ENCODE measurements at regions not wholly inside any gene's neighbourhood (a gene's known extent, or its start where the extent isn't known, plus 50 kb on each side); places are given as distances from the start of the nearest gene placed in this dataset.

DNA sequence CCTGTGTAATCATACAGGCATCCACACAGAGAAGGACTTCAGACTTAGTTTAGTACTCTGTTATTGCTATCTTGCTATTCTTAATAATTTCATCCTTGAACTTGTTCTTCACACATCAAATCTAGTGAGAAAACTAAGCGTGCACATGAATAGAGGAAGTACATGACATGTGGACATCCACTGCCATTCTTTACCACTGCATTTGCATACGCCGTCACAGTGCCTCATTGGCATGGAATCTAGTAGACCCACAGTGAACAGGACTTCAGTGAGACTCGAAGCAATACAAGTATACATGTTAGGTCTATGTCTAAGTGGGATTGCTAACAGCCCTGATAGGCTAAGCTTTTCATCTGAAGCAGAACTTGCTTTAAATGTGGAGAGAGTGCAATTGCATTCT lies 592.1 kb downstream of the TLE4 start:
- DNase-seq = no peak

DNA sequence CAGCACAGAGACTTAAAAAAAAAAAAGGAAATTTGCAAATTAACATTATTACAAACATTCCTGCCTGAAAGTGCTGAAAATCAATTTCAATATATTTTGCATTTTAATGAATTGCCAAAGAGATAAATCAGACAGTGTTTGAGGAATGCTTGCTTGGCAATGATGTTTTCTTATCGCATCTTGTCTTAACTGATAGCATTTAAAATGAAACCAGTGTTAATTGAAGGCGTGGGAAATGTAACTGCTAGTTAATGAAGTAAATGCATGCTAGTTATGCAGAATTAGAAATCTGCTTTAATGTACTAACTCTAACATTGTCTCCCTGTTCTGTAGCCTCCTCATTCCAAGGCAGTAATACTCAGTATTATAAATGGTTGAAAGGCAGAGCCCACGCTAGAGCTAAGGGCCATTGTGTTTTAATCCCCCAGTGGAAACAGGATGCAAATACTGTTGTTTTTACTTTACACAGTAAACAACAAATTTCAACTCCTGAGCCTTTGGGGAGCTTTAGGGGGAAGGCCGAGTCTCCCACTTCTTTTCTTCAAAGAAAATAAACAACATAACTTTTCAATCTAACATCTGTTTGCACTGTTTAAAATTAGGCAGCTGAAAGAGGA lies 586.9 kb downstream of the TLE4 start:
- DNase-seq = no peak

DNA sequence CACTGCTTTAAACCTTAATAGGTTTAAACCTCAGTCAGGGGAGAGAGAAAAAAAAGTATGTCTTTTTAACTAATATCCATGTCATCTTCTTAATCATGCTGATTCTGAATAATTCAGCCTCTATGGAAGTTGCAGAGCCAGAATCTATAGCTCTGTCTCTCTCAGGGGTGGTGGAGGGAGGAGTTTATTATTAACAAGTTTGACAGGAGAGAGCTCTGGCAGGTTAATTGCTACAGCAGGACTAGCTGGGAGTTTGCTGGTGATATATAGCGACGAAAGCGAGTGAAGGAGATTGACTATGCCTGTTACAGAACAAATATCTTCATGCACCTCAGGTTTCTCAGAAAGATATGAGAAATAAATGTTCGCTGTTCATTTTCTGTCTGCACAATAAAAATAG lies 586.4 kb downstream of the TLE4 start:
- no peak for DNase-seq

DNA sequence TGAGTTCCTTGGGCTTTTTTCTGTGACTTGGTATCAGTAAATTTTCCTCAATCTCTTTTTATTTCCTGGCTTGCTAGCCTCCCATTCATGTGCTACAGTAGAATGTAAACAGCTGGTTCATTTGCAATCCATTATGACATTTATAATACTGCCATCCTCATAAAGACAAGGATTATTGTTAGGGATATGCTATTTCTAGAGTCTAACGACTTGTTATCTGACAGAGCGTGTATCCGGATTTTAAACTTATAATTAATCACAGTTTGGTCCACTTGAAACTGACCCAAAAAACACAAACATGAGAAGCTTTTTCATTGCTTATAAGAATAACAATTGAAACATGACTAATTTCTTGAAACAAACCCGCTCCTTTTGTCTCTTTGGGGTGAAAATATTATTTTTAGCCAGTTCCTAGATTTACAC lies 585.8 kb downstream of the TLE4 start:
- no peak for DNase-seq

DNA sequence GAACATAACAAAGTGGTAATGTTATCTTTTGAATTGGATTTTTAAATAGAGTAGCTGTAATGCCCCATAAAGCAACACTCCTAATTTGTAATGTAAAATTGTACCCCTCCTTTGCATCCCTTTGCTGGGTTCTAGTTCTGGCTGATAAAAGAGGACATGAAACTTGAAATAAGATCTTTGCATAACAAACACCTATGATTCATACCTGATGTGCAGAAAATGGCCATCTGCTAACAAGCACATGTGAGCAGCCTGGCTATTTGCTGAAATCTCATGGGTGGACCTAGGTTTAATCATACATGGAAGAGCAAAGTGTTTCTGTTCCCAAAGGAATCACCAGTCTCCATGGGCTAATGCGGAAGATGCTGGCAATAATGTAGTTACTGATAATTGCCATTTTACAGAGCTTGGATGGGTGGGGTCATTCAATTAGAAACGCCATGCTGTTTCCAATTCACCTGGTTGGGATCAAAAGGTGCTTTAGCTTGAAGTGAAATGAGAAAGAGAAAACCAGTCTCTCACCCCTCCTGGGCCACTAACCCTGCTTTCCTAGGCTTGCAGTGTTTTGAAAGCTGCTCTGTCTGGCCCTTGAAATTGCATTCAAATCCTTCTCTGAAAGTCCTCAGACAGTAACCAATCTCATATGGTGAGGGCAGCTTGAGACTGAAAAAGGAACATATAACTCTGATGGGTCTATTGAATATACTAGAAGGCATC lies 585.1 kb downstream of the TLE4 start:
- DNase-seq = peak; percentile 75

DNA sequence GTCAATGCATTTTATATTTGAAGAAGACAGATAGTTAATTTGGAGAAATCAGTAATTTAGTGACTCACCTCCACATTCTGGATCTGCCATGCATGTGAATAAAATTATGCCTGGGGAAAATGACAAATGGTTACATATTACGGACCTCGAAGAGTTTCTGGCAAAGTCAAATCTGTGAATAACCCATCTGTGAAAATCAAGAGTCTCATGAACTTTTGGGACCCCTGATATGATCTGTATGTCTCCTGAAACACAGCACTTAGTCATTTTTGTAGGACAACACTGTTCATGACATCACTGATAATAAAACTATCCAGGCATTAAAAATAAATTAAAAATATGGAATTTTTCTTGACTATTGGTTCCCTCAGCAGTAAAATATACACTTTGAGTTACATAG lies 584.5 kb downstream of the TLE4 start:
- DNase-seq = no peak

DNA sequence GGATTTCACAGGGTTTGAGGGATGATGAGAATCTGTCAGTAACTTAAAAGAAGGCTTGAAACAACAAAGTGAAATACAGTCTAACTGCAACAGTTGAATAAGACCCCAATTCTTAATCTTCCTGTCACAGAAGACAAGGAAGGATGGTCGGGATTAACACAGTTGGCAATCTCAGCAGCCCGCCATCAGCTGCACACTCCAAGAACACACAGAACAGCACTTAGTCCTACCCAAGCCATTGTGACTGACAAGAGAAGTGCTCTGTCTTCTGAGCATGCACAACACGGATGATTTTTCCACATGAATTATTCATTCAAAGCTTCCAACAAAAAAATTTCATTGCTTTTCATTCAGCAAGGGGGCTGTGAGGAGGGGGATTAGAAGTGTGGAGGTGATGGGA lies 576.1 kb downstream of the TLE4 start:
- DNase-seq = no peak

DNA sequence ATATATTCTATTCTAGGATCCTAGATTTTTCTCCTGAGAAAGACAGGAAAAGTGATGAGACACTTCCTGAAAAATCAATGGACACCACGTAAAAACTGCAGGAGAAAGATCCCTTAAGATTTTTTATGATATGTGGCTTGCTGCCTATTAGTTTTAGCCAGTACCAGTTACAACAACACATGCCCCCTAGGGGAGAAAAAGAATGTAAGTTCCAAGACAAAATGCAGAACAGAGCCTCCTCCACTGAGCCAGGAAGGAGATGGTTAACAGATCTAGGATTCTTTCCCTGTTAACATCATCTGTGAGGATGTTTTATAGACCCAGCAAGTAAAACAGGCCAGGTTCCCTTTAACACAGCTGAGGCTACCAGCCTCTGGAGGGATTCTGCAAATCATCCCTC lies 574.7 kb downstream of the TLE4 start:
- no peak for DNase-seq

DNA sequence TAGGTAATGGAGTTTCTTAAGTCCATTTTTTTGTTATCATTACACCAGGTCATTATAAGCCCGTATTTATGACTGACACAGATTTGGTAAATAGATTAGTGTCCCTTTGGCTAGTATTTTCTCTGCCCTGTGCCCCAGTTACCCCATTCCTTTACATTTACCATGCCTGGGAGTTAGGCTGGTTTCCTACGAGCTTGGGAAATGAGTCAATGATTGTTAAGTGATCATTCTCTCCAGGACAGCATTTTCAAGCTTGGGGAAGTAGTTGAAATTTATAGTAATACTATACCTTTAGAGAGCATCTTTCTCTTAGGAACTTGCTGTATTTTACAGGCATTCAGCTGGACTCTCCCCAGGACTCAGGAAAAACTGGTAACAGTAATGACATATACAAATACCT lies 573.1 kb downstream of the TLE4 start:
- no peak for DNase-seq

DNA sequence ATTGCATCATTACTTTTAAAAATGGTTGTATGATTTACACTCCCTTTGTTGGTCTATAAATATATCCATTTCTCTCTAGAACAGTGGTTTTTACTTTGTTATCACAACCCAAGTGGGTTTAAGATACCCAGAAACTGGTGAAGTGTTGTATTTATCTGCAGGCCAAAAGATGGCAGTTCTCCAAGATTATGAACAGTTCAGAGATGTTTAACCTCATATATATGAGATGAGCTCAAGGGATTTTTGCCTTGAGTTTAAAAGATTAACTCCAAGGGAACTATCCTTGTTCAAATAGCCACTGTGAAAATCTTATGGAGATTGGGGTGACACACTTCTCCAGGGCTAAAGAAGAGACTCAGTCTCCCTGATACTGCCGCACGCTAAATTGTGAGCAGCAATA lies 572.6 kb downstream of the TLE4 start:
- no peak for DNase-seq

DNA sequence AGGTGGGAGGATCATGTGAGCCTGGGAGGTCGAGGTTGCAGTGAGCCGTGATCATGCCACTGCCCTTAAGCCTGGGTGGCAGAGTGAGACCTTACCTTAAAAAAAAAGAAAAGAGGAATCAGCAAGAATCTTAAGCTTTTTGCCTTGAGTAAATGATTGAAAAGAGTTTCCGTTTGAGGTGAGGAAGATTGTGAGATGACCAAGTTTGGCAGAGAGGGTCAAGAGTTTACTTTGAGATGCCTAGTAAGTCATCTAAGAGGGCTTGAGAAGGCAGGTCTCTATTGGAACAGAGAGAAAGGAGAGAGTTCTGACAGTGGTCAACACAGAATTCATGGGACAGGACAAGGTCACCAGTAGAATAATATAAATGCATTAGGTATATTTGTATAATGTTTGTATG lies 572.1 kb downstream of the TLE4 start:
- DNase-seq = no peak

DNA sequence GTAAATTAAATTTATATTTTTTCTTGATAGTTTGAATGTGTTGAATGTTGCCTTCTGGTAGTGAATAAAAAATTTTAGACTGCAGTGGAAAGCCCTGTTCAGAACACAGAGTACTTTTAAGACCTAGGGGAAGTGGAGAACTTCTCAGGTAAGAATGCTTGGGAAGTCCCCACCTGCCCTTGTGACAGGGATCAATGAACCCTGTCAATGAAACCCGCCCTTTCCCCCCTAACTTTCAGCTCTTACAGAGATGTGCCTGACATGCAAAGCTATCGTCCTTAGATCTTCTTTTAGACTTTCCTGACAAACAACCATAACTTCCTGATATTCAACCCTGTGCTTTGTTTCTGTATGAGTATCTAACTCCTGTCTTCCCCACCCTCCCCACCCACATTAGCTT lies 562.7 kb downstream of the TLE4 start:
- no peak for DNase-seq

DNA sequence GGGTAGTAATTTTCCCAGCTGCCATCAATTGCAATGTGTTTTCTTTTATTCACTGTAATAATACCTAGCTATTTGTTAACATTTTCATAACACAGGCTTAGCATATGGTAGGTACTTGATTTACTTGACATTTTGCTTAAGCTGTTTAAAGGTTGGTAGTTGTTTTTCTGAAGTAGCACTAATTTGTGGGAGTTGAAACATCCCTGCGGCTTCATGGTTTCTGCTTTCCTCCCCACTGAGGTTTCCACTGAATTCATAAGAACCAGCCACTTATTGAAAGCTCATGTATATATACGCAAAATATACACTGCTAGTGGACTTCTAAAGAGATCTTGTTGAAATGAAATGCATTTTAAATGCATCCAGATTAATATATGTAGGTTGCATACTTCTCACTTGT lies 559.9 kb downstream of the TLE4 start:
- no peak for DNase-seq

DNA sequence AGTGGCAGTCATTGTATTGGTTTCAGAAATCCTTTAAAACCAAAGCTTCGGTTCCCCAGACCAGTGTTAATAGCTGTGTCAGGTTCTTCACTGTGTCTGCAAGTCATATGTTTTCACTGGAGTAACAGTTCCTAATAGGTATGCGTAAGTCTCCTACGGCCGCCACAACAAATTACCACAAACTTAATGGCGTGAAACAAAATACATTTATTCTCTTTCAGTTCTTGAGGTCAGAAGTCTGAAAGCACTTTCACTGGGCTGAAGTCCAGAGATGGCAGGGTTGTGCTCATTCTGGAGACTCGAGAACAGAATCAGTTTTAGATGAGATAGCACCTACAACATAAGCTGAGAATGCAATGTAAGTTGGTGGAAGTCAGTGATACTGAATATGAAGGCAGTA lies 556.2 kb downstream of the TLE4 start:
- no peak for DNase-seq

DNA sequence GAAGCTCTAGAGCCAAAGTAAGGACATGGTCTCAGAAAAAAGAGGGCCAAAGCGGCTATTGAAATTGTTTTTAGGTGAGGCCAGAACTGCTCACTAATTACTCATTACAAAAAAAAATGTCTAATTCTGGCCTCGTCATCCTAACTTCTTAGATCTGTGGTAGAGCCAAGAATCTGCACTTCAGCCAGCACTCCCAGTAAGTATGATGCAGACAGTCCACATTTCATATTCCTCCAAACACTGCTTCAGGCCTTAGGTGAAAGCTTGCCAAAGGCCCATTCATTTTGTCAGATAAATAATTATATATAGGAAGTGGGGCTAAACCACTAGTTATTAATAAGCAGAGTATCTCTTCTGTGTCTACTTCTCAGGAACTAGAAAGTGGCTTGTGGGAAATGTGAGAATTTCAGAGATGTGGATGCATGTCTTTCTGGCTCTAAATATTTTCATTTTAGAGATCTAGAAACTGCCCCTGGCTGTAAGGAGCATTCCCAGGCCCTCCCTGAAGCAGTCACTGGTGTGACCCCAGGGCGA lies 554.0 kb downstream of the TLE4 start:
- no peak for DNase-seq

DNA sequence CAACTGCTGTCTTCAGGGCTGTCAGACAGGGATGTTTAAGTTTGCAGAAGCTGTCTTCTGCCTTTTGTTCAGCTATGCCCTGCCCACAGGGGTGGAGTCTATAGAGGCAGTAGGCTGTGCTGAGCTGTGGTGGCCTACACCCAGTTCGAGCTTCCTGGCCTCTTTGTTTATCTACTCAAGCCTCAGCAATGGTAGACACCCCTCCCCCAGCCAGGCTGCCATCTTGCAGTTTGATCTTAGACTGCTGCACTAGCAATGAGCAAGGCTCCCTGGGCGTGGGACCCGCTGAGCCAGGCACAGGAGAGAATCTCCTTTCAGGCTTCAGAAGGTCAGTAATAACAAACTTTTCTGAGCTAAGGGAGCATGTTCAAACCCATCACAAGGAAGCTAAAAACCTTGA lies 545.3 kb downstream of the TLE4 start:
- DNase-seq = no peak

DNA sequence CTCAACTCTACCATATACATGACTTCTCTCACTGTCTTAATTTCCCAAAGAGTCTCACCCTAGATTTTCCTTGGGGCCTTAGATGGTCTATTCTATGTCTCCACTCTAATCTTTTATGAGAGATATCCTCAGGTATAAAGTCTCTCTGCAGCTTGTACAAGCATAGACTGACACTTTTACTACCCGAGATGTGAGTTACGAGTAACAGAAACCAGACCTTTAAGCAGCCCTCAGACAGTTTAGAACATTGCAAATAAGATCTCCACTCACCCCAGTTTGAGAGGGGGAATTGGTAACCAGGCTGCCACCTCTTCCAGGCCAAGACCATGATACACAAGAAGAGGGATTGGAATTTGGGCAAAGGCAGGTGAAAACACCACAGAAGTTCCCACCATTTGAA lies 542.5 kb downstream of the TLE4 start:
- no peak for DNase-seq

DNA sequence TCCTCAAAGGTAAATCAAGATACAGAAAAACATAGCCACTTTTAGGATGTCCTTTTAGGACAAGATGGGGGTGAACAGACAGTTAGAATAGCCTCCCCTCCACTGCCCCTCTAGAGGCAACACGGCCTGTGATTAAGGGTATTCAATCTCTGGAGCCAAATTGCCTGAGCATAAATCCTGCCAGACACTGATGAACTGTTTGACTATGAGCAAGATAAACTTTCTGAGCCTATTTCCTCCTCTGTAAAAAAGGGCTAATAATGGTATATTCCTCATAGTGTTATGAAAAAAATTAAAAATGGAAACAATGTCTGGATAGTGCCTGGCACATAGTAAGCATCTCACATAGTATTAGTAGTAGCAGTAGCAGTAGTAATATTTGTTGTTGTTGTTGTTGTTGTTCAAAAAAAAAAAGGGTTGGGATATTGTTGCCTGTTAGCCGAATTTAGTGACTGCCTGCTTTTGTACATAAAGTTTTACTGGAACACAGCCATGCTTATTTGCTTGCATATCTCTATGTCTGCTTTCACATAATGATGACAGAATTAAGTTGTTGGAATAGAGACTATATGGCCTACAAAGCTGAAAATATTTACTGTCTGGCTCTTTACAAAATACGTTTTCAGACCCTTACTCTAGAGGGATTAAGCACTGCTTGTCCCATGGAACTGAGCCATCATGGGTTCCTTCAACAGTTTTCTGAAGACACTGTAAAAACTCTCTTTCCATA lies 536.3 kb downstream of the TLE4 start:
- DNase-seq = no peak

DNA sequence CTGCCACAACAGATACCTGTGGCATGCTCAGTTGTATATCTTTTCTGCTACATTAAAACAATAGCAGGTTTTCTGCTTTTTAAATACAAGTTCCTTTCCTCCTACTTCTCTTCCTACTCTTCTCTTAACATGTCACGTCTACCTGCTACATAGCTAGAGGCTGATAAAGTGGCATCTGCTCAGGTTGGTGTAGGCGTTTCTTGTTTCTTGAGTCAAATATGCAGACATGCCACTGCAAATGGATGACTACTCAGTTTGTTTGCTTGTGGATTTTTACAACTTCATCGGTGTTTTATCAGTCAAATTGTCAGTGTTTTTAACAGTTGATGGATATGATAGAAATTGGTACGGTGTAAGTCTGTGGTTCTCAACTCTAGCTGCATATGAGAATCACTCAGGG lies 525.7 kb downstream of the TLE4 start:
- no peak for DNase-seq

DNA sequence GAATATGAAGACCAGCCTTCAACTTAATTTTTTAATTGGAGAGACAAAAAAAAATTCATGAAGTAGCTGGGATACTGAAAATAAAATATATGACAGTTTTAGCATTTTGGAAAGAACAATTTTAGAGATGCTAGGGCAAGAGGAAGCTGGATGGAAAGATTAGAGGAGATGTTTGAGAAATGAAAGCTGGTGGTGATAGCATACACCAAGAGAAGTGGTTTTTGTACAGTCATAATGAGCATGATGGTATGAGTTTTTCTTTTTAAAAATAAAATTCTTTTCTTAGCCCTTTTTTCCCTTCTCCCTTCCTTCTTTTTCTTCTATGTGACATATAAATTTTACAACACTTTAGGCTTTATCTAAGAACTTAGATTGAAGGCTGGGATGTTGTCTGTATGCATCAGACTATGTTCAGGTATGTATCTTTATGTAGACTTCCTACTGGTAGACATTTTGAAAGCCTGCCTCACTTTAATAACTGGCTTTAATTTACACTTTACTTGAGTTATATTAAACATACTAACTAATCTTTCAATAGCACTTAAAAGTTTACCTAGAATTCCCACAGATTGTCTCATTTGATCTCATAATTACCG lies 522.5 kb downstream of the TLE4 start:
- DNase-seq = no peak

DNA sequence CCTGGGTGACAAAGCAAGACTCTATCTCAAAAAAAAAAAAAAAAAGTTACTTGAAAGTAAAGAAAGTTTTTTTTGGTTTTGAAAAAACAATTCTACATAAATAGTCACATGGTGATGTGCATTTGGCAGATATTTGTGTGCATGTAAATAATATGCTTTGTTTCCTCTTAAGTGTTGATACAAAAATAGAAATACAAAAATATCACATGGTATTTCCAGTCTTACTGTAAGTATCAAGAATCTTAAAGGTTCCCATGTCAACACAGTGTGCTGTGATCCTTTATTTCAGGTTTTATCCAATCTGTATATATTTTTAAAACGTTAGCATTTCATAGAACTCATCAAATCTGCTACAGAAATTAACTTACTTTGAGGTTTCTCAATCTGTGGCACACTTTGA lies 521.9 kb downstream of the TLE4 start:
- no peak for DNase-seq

DNA sequence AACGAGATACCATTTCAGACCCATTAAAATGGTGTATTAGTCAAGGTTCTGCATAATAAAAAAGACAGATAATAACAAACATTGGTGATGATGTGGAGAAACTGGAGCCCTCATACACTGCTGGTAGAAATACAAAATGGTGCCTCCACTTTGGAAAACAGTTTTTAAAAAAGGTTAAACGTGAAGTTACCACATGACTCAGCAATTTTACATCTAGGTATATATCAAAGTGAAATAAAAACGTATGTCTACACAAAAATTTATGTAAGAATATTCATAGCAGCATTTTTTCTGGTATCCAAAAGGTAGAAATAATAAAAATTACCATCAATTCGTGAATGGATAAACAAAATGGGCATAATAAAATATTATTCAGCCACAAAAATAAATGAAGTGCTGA lies 519.8 kb downstream of the TLE4 start:
- DNase-seq = no peak

DNA sequence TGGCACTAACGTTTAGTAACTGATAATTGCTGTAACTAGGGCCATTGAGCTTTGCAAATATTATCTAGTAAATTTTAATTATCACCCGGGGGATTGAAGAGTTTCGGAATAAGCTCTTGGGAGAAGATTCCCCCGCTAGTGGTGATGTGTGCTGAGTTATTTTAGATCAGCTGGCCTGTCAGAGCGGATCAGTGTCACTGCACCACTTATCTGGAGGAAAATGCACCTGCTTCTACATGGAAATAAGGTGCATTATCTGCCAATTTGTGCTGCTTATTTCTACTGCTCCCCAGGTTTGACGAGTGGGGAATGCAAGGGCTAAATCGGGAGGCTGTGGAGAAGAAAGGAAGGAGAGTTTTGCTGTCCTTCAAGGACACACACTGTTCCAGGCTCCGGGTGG lies 518.6 kb downstream of the TLE4 start:
- no peak for DNase-seq

DNA sequence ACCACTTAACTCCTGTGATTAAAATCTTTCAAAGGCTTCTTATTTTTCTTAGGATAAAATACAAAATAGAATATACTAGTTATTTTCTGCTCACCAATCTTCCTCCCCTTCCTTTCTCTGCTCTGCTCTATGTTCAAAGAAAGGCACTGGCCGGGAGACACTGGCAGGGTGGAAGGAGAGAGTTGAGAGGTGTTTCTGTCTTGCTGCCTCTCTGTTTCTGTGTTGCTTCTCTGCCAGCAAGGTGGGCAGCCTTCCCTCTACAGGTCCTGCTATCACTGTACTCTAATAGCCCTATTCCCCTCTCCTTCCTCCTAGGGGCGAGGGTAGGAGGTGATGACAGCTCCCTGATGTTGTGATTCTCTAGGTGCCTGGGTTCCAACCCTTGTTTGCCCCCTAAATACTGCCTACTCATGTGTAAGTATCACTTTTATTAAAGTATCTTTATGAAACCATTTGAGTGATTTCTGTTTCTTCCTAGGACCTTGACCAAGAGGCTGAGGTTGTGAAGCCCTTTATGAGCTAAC lies 515.1 kb downstream of the TLE4 start:
- no peak for DNase-seq
